Activated CD4-positive, alpha-beta T cell treated with anti-CD3 and anti-CD28 coated beads, Interleukin-2, amount 10 ng/mL, durations not matched to agents 7 days and 5 days (primary cell): ENCODE measurements at regions not wholly inside any gene's neighbourhood (a gene's known extent, or its start where the extent isn't known, plus 50 kb on each side); places are given as distances from the start of the nearest gene placed in this dataset.

ENCODE experiments used
- CTCF ChIA-PET: fragments of 350-600 bp; sonication (Branson Sonifier 250); formaldehyde crosslinking; loops from one replicate; lab custom pipeline; 2021; ENCODE audit warnings: antibody characterized with exemption; lab: Charles Lee
- POLR2A ChIA-PET: fragments of 350-600 bp; sonication (Branson Sonifier 250); formaldehyde crosslinking; loops from one replicate; lab custom pipeline; 2021; ENCODE audit warnings: antibody characterized with exemption; lab: Charles Lee
- DNase-seq: peaks from one replicate; pipeline ENCODE4 v3.0.0-alpha.2; 2020
- H3K27ac Mint-ChIP-seq: one replicate; pipeline ENCODE4 v1.8.0; 2021; ENCODE audit warnings: mild to moderate bottlenecking, moderate library complexity, mixed read lengths
- H3K27me3 Mint-ChIP-seq: one replicate; pipeline ENCODE4 v1.8.0; 2021; ENCODE audit warnings: mixed read lengths
- H3K36me3 Mint-ChIP-seq: one replicate; pipeline ENCODE4 v1.8.0; 2021; ENCODE audit warnings: low read depth, mixed read lengths
- H3K4me1 Mint-ChIP-seq: one replicate; pipeline ENCODE4 v1.8.0; 2021; ENCODE audit warnings: mixed read lengths
- H3K4me3 Mint-ChIP-seq: one replicate; pipeline ENCODE4 v1.8.0; 2021; ENCODE audit warnings: mild to moderate bottlenecking, moderate library complexity, mixed read lengths
- H3K9me3 Mint-ChIP-seq: one replicate; pipeline ENCODE4 v1.8.0; 2021; ENCODE audit warnings: mixed read lengths

- Mint-ChIP-seq H3K27me3 (no peaks in the 10 kb centered on the region), H3K4me1 (no peaks in the 10 kb centered on the region), H3K36me3 (no peaks in the 10 kb centered on the region), H3K9me3 (no peaks in the 10 kb centered on the region), H3K27ac (no peak overlapping the region), H3K4me3 (no peak overlapping the region)
- POLR2A ChIA-PET: no interaction called here
- DNase-seq: no peak
- CTCF ChIA-PET: no interaction called here
These were observed 160.3 kb upstream of the TENM3 start for GRCh38 chr4:182082910-182083309.

- Mint-ChIP-seq H3K36me3 (no peaks in the 10 kb centered on the region), H3K27ac (no peak overlapping the region), H3K9me3 (no peaks in the 10 kb centered on the region), H3K27me3 (no peaks in the 10 kb centered on the region), H3K4me3 (no peak overlapping the region), H3K4me1 (no peaks in the 10 kb centered on the region)
- CTCF ChIA-PET: no interaction called here
- DNase-seq: no peak
- POLR2A ChIA-PET: no interaction called here
These were observed 159.4 kb upstream of the TENM3 start for GRCh38 chr4:182083671-182084410.

- DNase-seq: no peak
- POLR2A ChIA-PET: no interaction called here
These were observed 158.1 kb upstream of the TENM3 start for GRCh38 chr4:182085051-182085480.

GRCh38 chr4:182089326-182089725 is 153.9 kb upstream of the TENM3 start:
- no peaks in the 10 kb centered on the region for H3K4me1 Mint-ChIP-seq
- H3K36me3 Mint-ChIP-seq: no peaks in the 10 kb centered on the region
- H3K4me3 Mint-ChIP-seq: no peak overlapping the region
- H3K9me3 Mint-ChIP-seq: no peaks in the 10 kb centered on the region
- no peak for DNase-seq
- ChIA-PET CTCF (no interaction called here), POLR2A (no interaction called here)
- H3K27me3 Mint-ChIP-seq: no peaks in the 10 kb centered on the region
- H3K27ac Mint-ChIP-seq: no peak overlapping the region

More at GRCh38 chr4:182085051-182085480, 158.1 kb upstream of the TENM3 start:
- H3K4me1 Mint-ChIP-seq: no peaks in the 10 kb centered on the region
- H3K4me3 Mint-ChIP-seq: no peak overlapping the region
- CTCF ChIA-PET: no interaction called here
- H3K27me3 Mint-ChIP-seq: no peaks in the 10 kb centered on the region
- no peak overlapping the region for H3K27ac Mint-ChIP-seq
- H3K9me3 Mint-ChIP-seq: no peaks in the 10 kb centered on the region
- no peaks in the 10 kb centered on the region for H3K36me3 Mint-ChIP-seq

- no peak overlapping the region for H3K27ac Mint-ChIP-seq
- H3K4me1 Mint-ChIP-seq: no peaks in the 10 kb centered on the region
- CTCF ChIA-PET: no interaction called here
- H3K36me3 Mint-ChIP-seq: no peaks in the 10 kb centered on the region
- DNase-seq: no peak
- no peaks in the 10 kb centered on the region for H3K27me3 Mint-ChIP-seq
- no peak overlapping the region for H3K4me3 Mint-ChIP-seq
- no peaks in the 10 kb centered on the region for H3K9me3 Mint-ChIP-seq
- POLR2A ChIA-PET: no interaction called here
These were observed 153.0 kb upstream of the TENM3 start for GRCh38 chr4:182090186-182090585.

GRCh38 chr4:182091128-182091527 is 152.1 kb upstream of the TENM3 start:
- no peak for DNase-seq
- CTCF ChIA-PET: no interaction called here
- Mint-ChIP-seq H3K9me3 (no peaks in the 10 kb centered on the region), H3K4me3 (no peak overlapping the region), H3K27ac (no peak overlapping the region), H3K4me1 (no peaks in the 10 kb centered on the region), H3K36me3 (no peaks in the 10 kb centered on the region), H3K27me3 (no peaks in the 10 kb centered on the region)
- POLR2A ChIA-PET: no interaction called here

GRCh38 chr4:182093431-182093831 is 149.8 kb upstream of the TENM3 start:
- no peak for DNase-seq
- ChIA-PET CTCF (no interaction called here), POLR2A (no interaction called here)
- Mint-ChIP-seq H3K27ac (no peak overlapping the region), H3K9me3 (no peaks in the 10 kb centered on the region), H3K36me3 (no peaks in the 10 kb centered on the region), H3K27me3 (no peaks in the 10 kb centered on the region), H3K4me1 (no peaks in the 10 kb centered on the region), H3K4me3 (no peak overlapping the region)

GRCh38 chr4:182093935-182094334 is 149.3 kb upstream of the TENM3 start:
- CTCF ChIA-PET: no interaction called here
- Mint-ChIP-seq H3K36me3 (no peaks in the 10 kb centered on the region), H3K4me3 (no peak overlapping the region), H3K4me1 (no peaks in the 10 kb centered on the region), H3K27ac (no peak overlapping the region), H3K9me3 (no peaks in the 10 kb centered on the region), H3K27me3 (no peaks in the 10 kb centered on the region)
- DNase-seq: no peak
- POLR2A ChIA-PET: no interaction called here

- H3K4me1 Mint-ChIP-seq: no peaks in the 10 kb centered on the region
- H3K27ac Mint-ChIP-seq: no peak overlapping the region
- no peaks in the 10 kb centered on the region for H3K27me3 Mint-ChIP-seq
- no peak for DNase-seq
- ChIA-PET POLR2A (no interaction called here), CTCF (no interaction called here)
- no peak overlapping the region for H3K4me3 Mint-ChIP-seq
- peaks cover 2% of the 10 kb centered on the region for H3K9me3 Mint-ChIP-seq
- H3K36me3 Mint-ChIP-seq: no peaks in the 10 kb centered on the region
These were observed 141.6 kb upstream of the TENM3 start for GRCh38 chr4:182101618-182102017.

GRCh38 chr4:182102576-182102975 is 140.6 kb upstream of the TENM3 start:
- Mint-ChIP-seq H3K4me1 (no peaks in the 10 kb centered on the region), H3K9me3 (peaks cover 2% of the 10 kb centered on the region), H3K4me3 (no peak overlapping the region), H3K36me3 (no peaks in the 10 kb centered on the region), H3K27ac (no peak overlapping the region), H3K27me3 (no peaks in the 10 kb centered on the region)
- DNase-seq: no peak
- CTCF ChIA-PET: no interaction called here
- POLR2A ChIA-PET: no interaction called here

- Mint-ChIP-seq H3K27me3 (no peaks in the 10 kb centered on the region), H3K36me3 (no peaks in the 10 kb centered on the region), H3K4me1 (no peaks in the 10 kb centered on the region), H3K4me3 (no peak overlapping the region), H3K9me3 (peaks cover 2% of the 10 kb centered on the region), H3K27ac (no peak overlapping the region)
- POLR2A ChIA-PET: no interaction called here
- CTCF ChIA-PET: no interaction called here
- DNase-seq: no peak
These were observed 139.4 kb upstream of the TENM3 start for GRCh38 chr4:182103614-182104319.

GRCh38 chr4:182105416-182105815 is 137.8 kb upstream of the TENM3 start:
- Mint-ChIP-seq H3K36me3 (no peaks in the 10 kb centered on the region), H3K9me3 (no peaks in the 10 kb centered on the region), H3K27me3 (no peaks in the 10 kb centered on the region), H3K27ac (peak overlapping the region; percentile 9), H3K4me3 (no peak overlapping the region), H3K4me1 (no peaks in the 10 kb centered on the region)
- ChIA-PET POLR2A (no interaction called here), CTCF (no interaction called here)
- no peak for DNase-seq

- no peaks in the 10 kb centered on the region for H3K4me1 Mint-ChIP-seq
- ChIA-PET CTCF (no interaction called here), POLR2A (no interaction called here)
- no peak overlapping the region for H3K27ac Mint-ChIP-seq
- no peaks in the 10 kb centered on the region for H3K36me3 Mint-ChIP-seq
- no peak for DNase-seq
- no peaks in the 10 kb centered on the region for H3K9me3 Mint-ChIP-seq
- H3K27me3 Mint-ChIP-seq: no peaks in the 10 kb centered on the region
- H3K4me3 Mint-ChIP-seq: no peak overlapping the region
These were observed 135.3 kb upstream of the TENM3 start for GRCh38 chr4:182107931-182108330.

GRCh38 chr4:182111586-182111985 is 131.6 kb upstream of the TENM3 start:
- CTCF ChIA-PET: no interaction called here
- H3K36me3 Mint-ChIP-seq: no peaks in the 10 kb centered on the region
- no peaks in the 10 kb centered on the region for H3K27me3 Mint-ChIP-seq
- no peak overlapping the region for H3K4me3 Mint-ChIP-seq
- POLR2A ChIA-PET: no interaction called here
- no peak for DNase-seq
- no peaks in the 10 kb centered on the region for H3K9me3 Mint-ChIP-seq
- H3K27ac Mint-ChIP-seq: no peak overlapping the region
- H3K4me1 Mint-ChIP-seq: no peaks in the 10 kb centered on the region
